Fibroblast of skin of left biceps (primary cell): ENCODE measurements at regions not wholly inside any gene's neighbourhood (a gene's known extent, or its start where the extent isn't known, plus 50 kb on each side); places are given as distances from the start of the nearest gene placed in this dataset.
A peak's percentile ranks its signal among the peaks of the same experiment; 100 is the strongest.
"Not testable (repeated sequence)": the region's sequence is repeated elsewhere in the genome, so short reads cannot be mapped to it uniquely, and the experiment has no call there.

Source experiments
- DNase-seq, 2 experiments: peaks; one replicate each; pipeline ENCODE4 v3.0.0-alpha.2; 2013; ENCODE audit warnings: low read depth in 2 of 2

- DNase-seq, result no peak
These were observed 99.9 kb upstream of the SERBP1 start for GRCh38 chr1:67530071-67530470.

- DNase-seq, result peak; percentile 55 to 56
These were observed 102.4 kb upstream of the SERBP1 start for GRCh38 chr1:67532452-67533216.

- DNase-seq, result peak in 1 of 2 experiments; percentile 9
These were observed 104.4 kb upstream of the SERBP1 start for GRCh38 chr1:67534627-67535065.

GRCh38 chr1:67535474-67535873 lies 105.3 kb upstream of the SERBP1 start:
- DNase-seq, result peak; percentile 38 to 47

- no peak for DNase-seq
These were observed 106.9 kb upstream of the SERBP1 start for GRCh38 chr1:67536957-67537666.

- DNase-seq, result no peak
These were observed 107.4 kb upstream of the SERBP1 start for GRCh38 chr1:67537667-67538018.

GRCh38 chr1:67540025-67540732 lies 110.0 kb upstream of the SERBP1 start:
- no peak for DNase-seq

- DNase-seq, result no peak
These were observed 110.5 kb upstream of the SERBP1 start for GRCh38 chr1:67540733-67541125.

- DNase-seq, result no peak
These were observed 112.5 kb upstream of the SERBP1 start for GRCh38 chr1:67542747-67543146.

GRCh38 chr1:67544921-67545320 lies 114.7 kb upstream of the SERBP1 start:
- no peak for DNase-seq

GRCh38 chr1:67545364-67545763 lies 115.2 kb upstream of the SERBP1 start:
- DNase-seq, result no peak

GRCh38 chr1:67551375-67551774 lies 121.2 kb upstream of the SERBP1 start:
- DNase-seq, result no peak

GRCh38 chr1:67552336-67552759 lies 122.1 kb upstream of the SERBP1 start:
- DNase-seq, result no peak

GRCh38 chr1:67554204-67554603 lies 124.0 kb upstream of the SERBP1 start:
- not testable (repeated sequence) for DNase-seq

- DNase-seq, result no peak
These were observed 125.5 kb upstream of the SERBP1 start for GRCh38 chr1:67555461-67556296.

GRCh38 chr1:67556297-67556900 lies 126.2 kb upstream of the SERBP1 start:
- no peak for DNase-seq

GRCh38 chr1:67557696-67558448 lies 127.1 kb upstream of the GADD45A start:
- DNase-seq, result no peak

GRCh38 chr1:67558449-67559193 lies 126.4 kb upstream of the GADD45A start:
- DNase-seq, result no peak

- DNase-seq, result no peak
These were observed 125.7 kb upstream of the GADD45A start for GRCh38 chr1:67559222-67559700.
